Naive thymus-derived CD4-positive, alpha-beta T cell (primary cell): ENCODE measurements at regions not wholly inside any gene's neighbourhood (a gene's known extent, or its start where the extent isn't known, plus 50 kb on each side); places are given as distances from the start of the nearest gene placed in this dataset.

ENCODE experiments used
- ATAC-seq: fragments of 150-1000 bp; cut with Tn5 transposase; 2 replicates; pipeline ENCODE4 v1.10.0; 2021; ENCODE audit warnings: mild to moderate bottlenecking, moderate library complexity
- CTCF ChIA-PET: fragments of 350-600 bp; sonication (Branson Sonifier 250); formaldehyde crosslinking; loops from one replicate; lab custom pipeline; 2021; ENCODE audit warnings: antibody characterized with exemption; lab: Charles Lee
- POLR2A ChIA-PET: fragments of 350-600 bp; sonication (Branson Sonifier 250); formaldehyde crosslinking; loops from one replicate; lab custom pipeline; 2021; ENCODE audit warnings: antibody characterized with exemption, inconsistent platforms; lab: Charles Lee
- DNase-seq, 9 donors: peaks; one replicate each; pipeline versions ENCODE4 v3.0.0 to v3.0.0-alpha.2; 2020 to 2022; ENCODE audit warnings: mixed read lengths in 1 of 9
- H3K27ac ChIP-seq: one replicate; pipeline ENCODE4 v1.7.0; 2013; ENCODE audit warnings: mild to moderate bottlenecking, low read depth, low read length, moderate library complexity
- H3K27me3 ChIP-seq, 2 donors: one replicate each; pipeline ENCODE4 v1.7.0; 2013; ENCODE audit warnings: low read length in 2 of 2, mild to moderate bottlenecking in 2 of 2, moderate library complexity in 2 of 2; ENCODE audit not compliant: control insufficient read depth in 2 of 2, insufficient read depth in 2 of 2
- H3K36me3 ChIP-seq, 3 experiments: 1 replicate in 2 of 3; 2 replicates in 1 of 3; pipeline ENCODE4 v1.7.0; 2013; ENCODE audit warnings: low read length in 3 of 3, mild to moderate bottlenecking in 3 of 3, moderate library complexity in 1 of 3; ENCODE audit not compliant: insufficient read depth in 3 of 3, control insufficient read depth in 2 of 3
- H3K4me1 ChIP-seq, 2 donors: one replicate each; pipeline ENCODE4 v1.7.0; 2013; ENCODE audit warnings: low read length in 2 of 2, mild to moderate bottlenecking in 2 of 2, moderate library complexity in 1 of 2; ENCODE audit not compliant: control insufficient read depth in 2 of 2, insufficient read depth in 2 of 2
- H3K4me3 ChIP-seq: 2 replicates; pipeline ENCODE4 v1.7.0; 2013; ENCODE audit warnings: mild to moderate bottlenecking, low read length
- H3K9me3 ChIP-seq, 3 experiments: 1 replicate in 2 of 3; 2 replicates in 1 of 3; pipeline ENCODE4 v1.7.0; 2013; ENCODE audit warnings: low read length in 3 of 3; ENCODE audit not compliant: control insufficient read depth in 2 of 3
- H3K27ac Mint-ChIP-seq, 9 donors: one replicate each; pipeline ENCODE4 v1.8.0; 2020 to 2022; ENCODE audit warnings: mixed read lengths in 9 of 9, mild to moderate bottlenecking in 8 of 9, moderate library complexity in 5 of 9, inconsistent platforms in 2 of 9
- H3K27me3 Mint-ChIP-seq, 5 donors: one replicate each; pipeline ENCODE4 v1.8.0; 2021 to 2022; ENCODE audit warnings: mixed read lengths in 5 of 5, mild to moderate bottlenecking in 1 of 5
- H3K36me3 Mint-ChIP-seq, 5 donors: one replicate each; pipeline ENCODE4 v1.8.0; 2020 to 2022; ENCODE audit warnings: mixed read lengths in 5 of 5, mild to moderate bottlenecking in 3 of 5, inconsistent platforms in 1 of 5
- H3K4me1 Mint-ChIP-seq, 7 donors: one replicate each; pipeline ENCODE4 v1.8.0; 2020 to 2022; ENCODE audit warnings: mixed read lengths in 7 of 7, mild to moderate bottlenecking in 3 of 7, inconsistent platforms in 1 of 7
- H3K4me3 Mint-ChIP-seq, 10 donors: one replicate each; pipeline ENCODE4 v1.8.0; 2020 to 2022; ENCODE audit warnings: mild to moderate bottlenecking in 10 of 10, mixed read lengths in 10 of 10, moderate library complexity in 6 of 10, inconsistent platforms in 2 of 10
- H3K9me3 Mint-ChIP-seq, 11 donors: one replicate each; pipeline ENCODE4 v1.8.0; 2020 to 2022; ENCODE audit warnings: mixed read lengths in 11 of 11, mild to moderate bottlenecking in 4 of 11, inconsistent platforms in 1 of 11, moderate library complexity in 1 of 11
- intact Hi-C, 2 donors: fragments of 100-400 bp; cut with micrococcal nuclease; formaldehyde crosslinking; loops; one replicate each; pipeline ENCODE4 v1.15.1; 2023

DNA sequence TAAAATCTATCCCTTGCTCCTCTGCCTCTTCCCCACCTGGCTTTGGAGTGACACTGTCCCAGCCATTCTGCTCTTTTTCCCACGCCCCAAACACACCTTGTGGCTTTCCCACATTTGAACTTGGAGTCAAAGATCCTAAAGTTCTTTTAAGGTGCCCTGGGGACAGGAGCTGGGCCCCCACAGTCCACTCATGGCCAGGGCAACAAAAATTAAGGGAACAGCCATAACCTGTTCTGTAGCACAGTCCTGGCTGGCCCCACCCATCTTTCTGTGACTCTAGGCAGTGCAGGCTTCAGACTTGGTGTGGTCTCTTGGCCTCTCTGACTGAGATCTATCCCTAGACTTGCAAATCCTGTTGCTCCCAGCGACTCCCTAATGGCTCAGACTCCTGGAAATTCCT is 143.0 kb upstream of the MAGI3 start:
- intact Hi-C loops: no loop called here
- Histone ChIP-seq H3K27ac (no peak overlapping the region), H3K9me3 (no peaks in the 10 kb centered on the region), H3K4me1 (no peaks in the 10 kb centered on the region), H3K27me3 (no peaks in the 10 kb centered on the region), H3K4me3 (no peak overlapping the region), H3K36me3 (no peaks in the 10 kb centered on the region)
- ATAC-seq (no peak), DNase-seq (no peak)
- H3K4me1 Mint-ChIP-seq: no peaks in the 10 kb centered on the region
- H3K9me3 Mint-ChIP-seq: peaks cover 0 to 1% (median 0%) of the 10 kb centered on the region in 11 donors
- H3K36me3 Mint-ChIP-seq: no peaks in the 10 kb centered on the region
- ChIA-PET POLR2A (interaction anchor here (0.6 kb wide), 1 partner anchor 163 kb away, joined by 3 read pairs; no protein-coding TSS in a partner anchor), CTCF (no interaction called here)
- H3K27me3 Mint-ChIP-seq: peaks cover 4 to 19% (median 14%) of the 10 kb centered on the region in 5 donors
- H3K27ac Mint-ChIP-seq: no peak overlapping the region
- H3K4me3 Mint-ChIP-seq: no peak overlapping the region

GRCh38 chr1:113247782-113248181 is 142.5 kb upstream of the MAGI3 start:
- peaks cover 0 to 1% (median 0%) of the 10 kb centered on the region in 11 donors for H3K9me3 Mint-ChIP-seq
- ChIA-PET CTCF (no interaction called here), POLR2A (interaction anchor here (0.6 kb wide), 1 partner anchor 163 kb away, joined by 3 read pairs; no protein-coding TSS in a partner anchor)
- H3K9me3 ChIP-seq: no peaks in the 10 kb centered on the region
- no peak overlapping the region for H3K27ac ChIP-seq
- peaks cover 4 to 21% (median 18%) of the 10 kb centered on the region in 5 donors for H3K27me3 Mint-ChIP-seq
- DNase-seq: no peak
- H3K36me3 Mint-ChIP-seq: no peaks in the 10 kb centered on the region
- no peaks in the 10 kb centered on the region for H3K36me3 ChIP-seq
- H3K4me1 Mint-ChIP-seq: no peaks in the 10 kb centered on the region
- no peak for ATAC-seq
- H3K27me3 ChIP-seq: no peaks in the 10 kb centered on the region
- no peak overlapping the region for H3K4me3 Mint-ChIP-seq
- H3K4me3 ChIP-seq: no peak overlapping the region
- intact Hi-C loops: no loop called here
- H3K27ac Mint-ChIP-seq: no peak overlapping the region
- no peaks in the 10 kb centered on the region for H3K4me1 ChIP-seq

GRCh38 chr1:113248494-113248893 is 141.8 kb upstream of the MAGI3 start:
- no peaks in the 10 kb centered on the region for H3K4me1 Mint-ChIP-seq
- H3K9me3 ChIP-seq: no peaks in the 10 kb centered on the region
- H3K4me3 Mint-ChIP-seq: no peak overlapping the region
- DNase-seq (no peak), ATAC-seq (no peak)
- no peak overlapping the region for H3K27ac Mint-ChIP-seq
- ChIA-PET CTCF (no interaction called here), POLR2A (no interaction called here)
- H3K4me3 ChIP-seq: no peak overlapping the region
- H3K4me1 ChIP-seq: no peaks in the 10 kb centered on the region
- no peak overlapping the region for H3K27ac ChIP-seq
- intact Hi-C loops: no loop called here
- no peaks in the 10 kb centered on the region for H3K36me3 Mint-ChIP-seq
- peaks cover 4 to 21% (median 18%) of the 10 kb centered on the region in 5 donors for H3K27me3 Mint-ChIP-seq
- H3K9me3 Mint-ChIP-seq: peaks cover 0 to 1% (median 0%) of the 10 kb centered on the region in 11 donors
- H3K27me3 ChIP-seq: no peaks in the 10 kb centered on the region
- no peaks in the 10 kb centered on the region for H3K36me3 ChIP-seq

DNA sequence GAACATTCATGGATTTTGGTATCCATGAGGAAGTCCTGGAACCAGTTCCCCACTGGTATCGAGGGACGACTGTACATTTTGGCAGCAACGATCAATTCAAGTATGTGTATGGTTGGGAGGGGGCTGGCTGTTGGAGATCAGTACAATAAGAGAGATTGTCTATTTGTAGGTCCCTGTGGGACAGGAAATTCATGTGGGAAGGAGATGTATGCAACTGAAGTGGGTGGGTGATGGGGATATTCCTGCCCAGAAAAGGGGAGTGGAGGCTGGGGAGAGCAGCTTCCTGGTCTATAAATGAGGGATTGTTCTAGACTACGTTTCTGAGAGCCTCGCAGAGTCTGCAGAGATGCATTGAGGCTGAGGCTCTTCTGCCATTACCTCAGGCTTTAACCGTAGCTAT is 140.2 kb upstream of the MAGI3 start:
- Mint-ChIP-seq H3K4me1 (no peaks in the 10 kb centered on the region), H3K27me3 (peaks cover 4 to 26% (median 18%) of the 10 kb centered on the region in 5 donors), H3K27ac (no peak overlapping the region), H3K9me3 (peaks cover 0 to 1% (median 0%) of the 10 kb centered on the region in 11 donors), H3K4me3 (no peak overlapping the region), H3K36me3 (no peaks in the 10 kb centered on the region)
- Histone ChIP-seq H3K4me3 (no peak overlapping the region), H3K27me3 (no peaks in the 10 kb centered on the region), H3K4me1 (no peaks in the 10 kb centered on the region), H3K36me3 (no peaks in the 10 kb centered on the region), H3K27ac (no peak overlapping the region), H3K9me3 (no peaks in the 10 kb centered on the region)
- ChIA-PET POLR2A (no interaction called here), CTCF (no interaction called here)
- no peak for ATAC-seq
- no peak for DNase-seq
- intact Hi-C loops: no loop called here

- Mint-ChIP-seq H3K27me3 (peaks cover 4 to 22% (median 18%) of the 10 kb centered on the region in 5 donors), H3K36me3 (no peaks in the 10 kb centered on the region), H3K27ac (no peak overlapping the region), H3K4me3 (no peak overlapping the region), H3K9me3 (peaks cover 0 to 1% (median 0%) of the 10 kb centered on the region in 11 donors), H3K4me1 (no peaks in the 10 kb centered on the region)
- intact Hi-C loops: no loop called here
- H3K27ac ChIP-seq: no peak overlapping the region
- no peaks in the 10 kb centered on the region for H3K27me3 ChIP-seq
- no peaks in the 10 kb centered on the region for H3K9me3 ChIP-seq
- ChIA-PET CTCF (no interaction called here), POLR2A (no interaction called here)
- DNase-seq: no peak
- no peak for ATAC-seq
- no peaks in the 10 kb centered on the region for H3K36me3 ChIP-seq
- H3K4me1 ChIP-seq: no peaks in the 10 kb centered on the region
- no peak overlapping the region for H3K4me3 ChIP-seq
These were observed 138.1 kb upstream of the MAGI3 start for GRCh38 chr1:113252166-113252565.

- Histone ChIP-seq H3K9me3 (no peaks in the 10 kb centered on the region), H3K4me3 (no peak overlapping the region), H3K36me3 (no peaks in the 10 kb centered on the region), H3K4me1 (no peaks in the 10 kb centered on the region), H3K27me3 (no peaks in the 10 kb centered on the region), H3K27ac (no peak overlapping the region)
- Mint-ChIP-seq H3K27ac (no peak overlapping the region), H3K4me3 (no peak overlapping the region), H3K9me3 (peaks cover 0 to 1% (median 0%) of the 10 kb centered on the region in 11 donors), H3K36me3 (no peaks in the 10 kb centered on the region), H3K27me3 (peaks cover 4 to 23% (median 18%) of the 10 kb centered on the region in 5 donors), H3K4me1 (no peaks in the 10 kb centered on the region)
- POLR2A ChIA-PET: no interaction called here
- intact Hi-C loops: no loop called here
- CTCF ChIA-PET: no interaction called here
- DNase-seq (no peak), ATAC-seq (no peak)
These were observed 137.1 kb upstream of the MAGI3 start for GRCh38 chr1:113253187-113253586.

GRCh38 chr1:113253590-113253989 is 136.7 kb upstream of the MAGI3 start:
- no peaks in the 10 kb centered on the region for H3K36me3 ChIP-seq
- CTCF ChIA-PET: no interaction called here
- H3K4me1 ChIP-seq: no peaks in the 10 kb centered on the region
- ATAC-seq (no peak), DNase-seq (no peak)
- H3K9me3 ChIP-seq: no peaks in the 10 kb centered on the region
- Mint-ChIP-seq H3K27me3 (peaks cover 4 to 23% (median 18%) of the 10 kb centered on the region in 5 donors), H3K36me3 (no peaks in the 10 kb centered on the region), H3K9me3 (peaks cover 0 to 1% (median 0%) of the 10 kb centered on the region in 11 donors), H3K27ac (no peak overlapping the region), H3K4me1 (no peaks in the 10 kb centered on the region), H3K4me3 (no peak overlapping the region)
- H3K27me3 ChIP-seq: no peaks in the 10 kb centered on the region
- POLR2A ChIA-PET: no interaction called here
- no peak overlapping the region for H3K27ac ChIP-seq
- H3K4me3 ChIP-seq: no peak overlapping the region
- intact Hi-C loops: no loop called here
